Activated CD4-positive, alpha-beta T cell treated with anti-CD3 and anti-CD28 coated beads, Interleukin-2, amount 50 U/mL, for 24 hours (primary cell): ENCODE measurements at regions not wholly inside any gene's neighbourhood (a gene's known extent, or its start where the extent isn't known, plus 50 kb on each side); places are given as distances from the start of the nearest gene placed in this dataset.

Experiments used
- DNase-seq, 2 donors: peaks; one replicate each; pipeline ENCODE4 v3.0.0-alpha.2; 2020; ENCODE audit warnings: low read depth in 1 of 2, low spot score in 1 of 2

- DNase-seq, result no peak
Measured at GRCh38 chr5:125699860-125700259, 723.3 kb upstream of the GRAMD2B start.

DNA sequence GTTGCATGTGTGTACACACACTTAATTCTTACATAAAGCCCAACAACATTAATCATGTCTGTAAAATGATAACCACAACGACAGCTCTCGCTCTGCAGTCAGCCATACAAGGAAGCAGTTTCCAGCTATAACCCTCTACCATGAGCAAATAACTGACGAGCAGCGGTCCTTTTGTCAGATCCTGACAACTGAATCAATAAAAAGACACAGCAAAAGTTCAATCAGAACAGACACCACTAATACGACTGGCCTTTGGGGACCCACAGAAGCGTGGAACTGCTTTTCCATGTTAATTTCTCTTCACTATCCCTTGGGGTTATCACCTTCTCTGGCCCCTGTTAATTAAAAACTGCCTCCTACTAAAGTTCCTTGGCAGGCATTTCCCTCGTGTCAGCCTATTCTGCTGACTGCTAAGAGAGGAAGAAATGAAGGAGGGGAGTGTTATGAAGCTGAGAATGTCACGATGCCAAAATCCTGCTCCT lies 722.8 kb upstream of the GRAMD2B start:
- DNase-seq, result no peak

- DNase-seq, result no peak
Measured at GRCh38 chr5:125703616-125704015, 719.6 kb upstream of the GRAMD2B start.

DNA sequence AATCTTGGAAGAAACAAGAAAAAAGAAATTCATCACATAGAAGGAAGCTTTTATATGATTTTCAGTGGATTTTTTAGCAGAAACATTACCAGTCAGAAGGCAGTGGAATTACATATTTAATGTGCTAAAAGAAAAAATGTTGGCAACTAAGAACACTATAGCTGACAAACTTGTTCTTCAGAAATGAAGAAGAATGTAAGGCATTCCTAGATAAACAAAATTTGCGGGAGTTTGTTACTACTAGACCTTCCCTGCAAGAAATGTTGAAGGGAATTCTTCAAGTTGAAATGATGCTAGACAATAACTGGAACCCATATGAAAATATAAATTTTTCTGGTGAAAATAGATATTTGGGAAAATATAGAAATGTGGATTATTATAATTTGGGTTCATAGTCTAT lies 718.3 kb upstream of the GRAMD2B start:
- DNase-seq, result no peak

DNA sequence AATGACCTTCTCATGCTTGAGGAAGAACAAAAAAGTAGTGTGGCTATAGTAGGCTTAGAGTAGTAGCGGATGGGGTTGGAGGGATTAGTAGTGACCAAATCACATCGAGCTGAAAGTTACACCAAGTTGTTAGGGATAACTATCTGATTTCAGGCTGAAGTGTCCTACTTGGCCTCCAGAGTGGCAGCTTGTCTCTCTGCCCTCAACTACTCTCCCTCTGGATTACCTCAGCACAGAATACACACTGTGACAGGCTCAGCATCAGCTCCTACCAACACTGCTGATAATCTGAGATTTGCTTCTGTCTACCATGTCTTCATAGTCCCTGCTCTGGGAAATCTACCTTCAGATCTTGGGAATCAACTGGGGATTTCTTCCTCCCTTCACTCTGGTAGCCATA lies 714.6 kb upstream of the GRAMD2B start:
- no peak for DNase-seq

DNA sequence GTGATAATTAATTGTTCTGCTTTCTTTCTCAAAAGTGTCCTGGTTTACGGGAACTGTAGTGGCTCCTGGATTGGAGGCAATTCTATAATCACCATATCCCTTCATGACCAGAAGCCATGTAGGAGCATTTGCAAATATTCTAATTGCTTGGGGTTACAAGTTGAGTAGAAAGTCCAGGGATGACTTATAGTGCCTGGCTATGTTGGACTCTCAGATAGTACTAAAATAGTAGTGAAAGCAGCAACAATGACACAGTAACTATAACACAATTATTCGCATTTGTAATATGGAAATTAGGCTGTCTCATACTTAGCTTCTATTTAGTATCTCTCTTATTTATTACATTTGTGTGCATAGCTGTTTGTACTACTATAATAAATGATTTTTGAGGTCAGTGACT lies 712.5 kb upstream of the GRAMD2B start:
- DNase-seq, result no peak

DNA sequence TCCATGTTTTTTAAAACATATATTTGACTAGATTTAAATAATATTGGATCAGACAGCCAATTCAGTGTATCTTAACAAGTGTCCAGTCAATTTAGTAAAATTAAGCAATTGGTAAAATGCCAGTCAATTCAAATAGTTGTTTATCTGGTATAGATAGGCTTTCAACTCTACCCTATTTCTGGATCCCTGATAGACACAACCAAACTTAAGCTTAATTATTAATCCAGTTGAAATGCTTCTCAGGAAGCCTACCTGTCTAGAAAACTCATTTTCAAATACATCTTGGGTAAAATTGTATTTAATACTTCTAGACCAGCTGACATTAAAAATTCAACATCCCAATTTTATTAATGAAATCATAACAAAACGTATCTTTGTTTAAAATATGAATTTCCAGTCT lies 710.8 kb upstream of the GRAMD2B start:
- no peak for DNase-seq

- no peak for DNase-seq
Measured at GRCh38 chr5:125713109-125713805, 710.0 kb upstream of the GRAMD2B start.

- no peak for DNase-seq
Measured at GRCh38 chr5:125715216-125715615, 708.0 kb upstream of the GRAMD2B start.

DNA sequence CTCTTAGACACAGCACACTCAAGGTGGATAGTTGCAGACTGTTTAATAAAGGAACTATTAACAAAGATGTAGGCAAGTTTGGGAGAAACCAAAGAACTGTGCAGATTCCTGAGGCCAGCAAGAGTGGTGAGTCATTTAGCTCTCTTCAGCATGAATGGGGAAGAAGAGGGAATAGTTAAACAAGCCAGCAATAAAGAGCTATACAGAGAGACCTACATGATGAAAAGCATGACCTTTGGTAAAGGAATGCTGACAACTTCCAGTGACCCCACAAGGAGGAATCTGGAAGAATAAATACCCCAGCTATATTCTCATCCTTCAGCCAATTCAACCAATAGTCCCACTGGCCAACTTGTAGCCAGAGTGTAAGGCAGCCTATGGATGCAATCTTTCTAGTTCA lies 706.0 kb upstream of the GRAMD2B start:
- no peak for DNase-seq

GRCh38 chr5:125719681-125720347 lies 703.4 kb upstream of the GRAMD2B start:
- DNase-seq, result no peak

- no peak for DNase-seq
Measured at GRCh38 chr5:125720348-125720685, 702.9 kb upstream of the GRAMD2B start.

GRCh38 chr5:125720721-125721120 lies 702.5 kb upstream of the GRAMD2B start:
- no peak for DNase-seq

DNA sequence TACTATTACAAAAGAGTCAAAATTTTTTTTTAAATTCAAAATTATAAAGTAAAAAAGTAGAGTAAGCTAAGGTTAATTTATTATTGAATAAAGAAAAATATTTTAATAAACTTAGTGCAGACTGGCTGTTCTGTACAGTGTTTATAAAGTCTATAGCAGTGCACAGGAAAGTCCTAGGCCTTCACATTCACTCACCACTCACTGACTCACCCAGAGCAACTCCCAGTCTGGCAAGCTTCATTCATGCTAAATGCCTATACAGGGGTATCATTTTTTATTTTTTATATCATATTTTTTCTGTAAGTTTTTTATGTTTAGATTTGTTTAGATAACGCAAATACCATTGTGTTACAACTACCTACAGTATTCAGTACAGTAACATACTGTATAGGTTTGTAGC lies 700.7 kb upstream of the GRAMD2B start:
- DNase-seq, result no peak

GRCh38 chr5:125725691-125726090 lies 697.5 kb upstream of the GRAMD2B start:
- no peak for DNase-seq

DNA sequence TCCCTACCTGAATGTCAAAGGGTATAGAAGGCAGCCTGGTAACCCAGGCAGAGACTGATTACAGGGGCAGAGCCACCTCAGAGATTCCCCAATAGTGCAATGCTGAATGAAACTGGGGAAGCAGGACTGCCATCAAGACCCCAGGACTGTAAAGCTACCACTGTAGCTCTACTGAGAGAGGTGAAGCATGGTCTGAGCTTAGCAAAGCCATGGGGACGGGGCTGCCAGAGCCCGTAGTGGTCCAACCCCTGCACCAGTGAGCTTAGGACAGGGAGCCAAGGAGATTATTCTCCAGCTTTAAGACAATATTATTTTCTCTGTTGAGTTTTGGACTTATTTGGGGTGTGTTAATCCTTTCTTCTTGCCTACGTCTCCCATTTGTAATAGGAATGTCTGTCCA lies 679.3 kb upstream of the GRAMD2B start:
- DNase-seq, result no peak

DNA sequence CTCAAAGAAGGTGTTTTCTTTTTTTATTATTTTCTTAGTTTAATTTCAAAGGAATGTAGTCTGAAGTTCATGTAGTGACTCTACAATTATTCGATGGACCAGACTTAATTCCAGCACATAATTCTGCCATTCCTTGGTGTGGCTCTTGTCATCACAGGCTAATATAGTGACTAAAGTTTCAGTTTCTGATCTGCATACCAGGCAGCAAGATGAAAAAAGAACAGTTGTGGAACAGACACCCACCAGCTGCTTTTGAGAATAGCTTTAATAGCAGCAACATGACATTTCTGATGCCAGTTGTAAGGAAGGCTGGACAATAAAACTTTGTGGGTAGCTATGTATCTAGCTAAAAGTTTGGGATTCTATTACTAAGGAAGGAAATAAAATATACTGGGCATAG lies 676.3 kb upstream of the GRAMD2B start:
- DNase-seq, result no peak

GRCh38 chr5:125750147-125750860 lies 672.9 kb upstream of the GRAMD2B start:
- no peak for DNase-seq

DNA sequence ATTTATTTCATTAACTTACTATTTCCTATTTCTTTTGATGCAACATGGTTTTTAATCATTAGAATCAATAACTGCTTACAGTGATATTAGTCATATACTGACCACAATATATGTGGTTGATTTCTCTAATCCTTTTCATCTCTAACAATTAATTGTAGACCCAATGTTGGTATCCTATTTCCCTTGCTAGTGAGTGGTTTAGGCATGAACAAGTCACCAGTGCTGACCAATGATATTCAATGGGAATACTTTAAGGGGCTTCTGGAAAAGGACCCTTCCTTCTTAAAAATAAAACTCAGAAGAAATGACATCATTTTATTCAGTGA lies 672.4 kb upstream of the GRAMD2B start:
- DNase-seq, result no peak

GRCh38 chr5:125756456-125756855 lies 666.8 kb upstream of the GRAMD2B start:
- no peak for DNase-seq

GRCh38 chr5:125766706-125767105 lies 656.5 kb upstream of the GRAMD2B start:
- no peak for DNase-seq

- no peak for DNase-seq
Measured at GRCh38 chr5:125775896-125776295, 647.3 kb upstream of the GRAMD2B start.
